ENCODE measurements at regions not wholly inside any gene's neighbourhood (a gene's known extent, or its start where the extent isn't known, plus 50 kb on each side); places are given as distances from the start of the nearest gene placed in this dataset.

DNA sequence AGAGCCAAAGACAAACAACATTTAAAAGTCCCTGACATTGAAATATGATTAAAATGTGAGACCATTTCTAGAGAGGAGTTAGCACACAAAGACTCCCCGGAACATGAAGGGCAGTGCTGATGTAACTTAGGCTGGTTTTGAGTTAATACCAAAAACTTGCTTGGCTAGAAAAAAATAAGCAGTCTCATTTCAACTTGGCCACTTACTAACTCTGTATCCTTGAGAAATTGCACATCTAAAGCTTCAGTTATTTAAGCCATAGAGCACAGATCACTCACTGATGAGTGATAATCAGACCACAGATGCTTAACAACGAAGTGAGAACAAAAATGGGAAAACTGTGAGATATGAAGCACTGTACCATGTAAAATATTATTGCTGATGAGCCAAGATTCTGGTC, 65.9 kb upstream of the MAOA start:
- intact Hi-C loops (cut with DNase I) = no loop called here
- DNase-seq (ENCODE audit: low spot score) = no peak

DNA sequence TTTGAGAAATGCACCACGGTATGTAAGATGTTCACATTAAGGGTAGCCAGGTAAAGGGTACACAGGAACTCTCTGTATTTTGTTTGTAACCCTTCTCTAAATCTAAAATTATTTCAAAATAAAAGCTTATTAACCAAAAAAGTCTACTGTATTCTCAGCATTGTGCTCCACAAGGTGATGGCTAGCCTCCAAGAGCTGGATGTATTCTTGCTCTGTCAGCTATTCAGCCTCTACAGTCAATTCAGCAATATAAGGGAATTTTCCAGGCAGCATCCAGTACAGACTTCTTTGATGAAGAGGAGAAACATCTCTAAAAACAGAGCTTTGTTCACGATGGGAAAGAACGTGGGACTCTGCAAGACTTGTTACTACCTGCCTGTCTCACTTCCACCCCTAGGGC, 63.5 kb upstream of the MAOA start:
- intact Hi-C loops (cut with DNase I) = no loop called here
- DNase-seq (ENCODE audit: low spot score) = no peak

DNA sequence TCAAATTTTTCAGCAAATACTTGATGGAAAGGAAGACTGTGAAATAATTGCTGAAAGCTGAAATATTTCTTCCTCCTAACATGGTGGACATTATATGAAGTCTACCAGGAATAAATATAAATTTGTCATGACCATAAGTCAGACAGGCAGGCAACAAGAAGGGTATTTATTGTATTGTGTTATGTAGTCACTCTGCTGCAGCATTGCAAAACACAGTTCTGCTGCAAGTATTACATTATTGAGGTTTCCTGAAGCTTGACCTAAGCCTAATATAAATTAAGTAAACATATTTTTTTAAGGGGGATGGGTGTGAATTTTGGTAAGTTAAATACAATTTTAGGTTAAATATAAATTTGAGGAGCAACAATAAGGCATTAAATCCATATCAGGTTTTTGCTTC, 60.2 kb upstream of the MAOA start:
- intact Hi-C loops (cut with DNase I) = no loop called here
- no peak for DNase-seq (ENCODE audit: low spot score)

DNA sequence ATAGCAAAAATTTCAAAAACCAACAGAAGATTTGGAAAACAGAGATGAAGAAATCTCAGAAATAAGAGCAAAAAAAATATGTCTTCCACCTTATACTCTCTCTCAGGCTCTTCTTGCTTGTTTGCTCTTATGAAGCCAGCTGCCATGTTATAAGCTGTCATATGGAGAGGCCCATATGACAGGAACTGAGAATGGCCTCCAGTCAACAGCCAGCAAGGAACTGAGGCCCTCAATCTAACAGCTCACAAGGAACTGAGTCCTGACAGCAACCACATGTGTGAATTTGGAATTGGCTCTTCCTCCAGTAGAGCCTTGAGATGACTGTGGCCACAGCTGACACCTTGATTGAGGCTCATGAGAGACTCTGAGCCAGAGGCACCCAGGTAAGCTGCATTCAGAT, 51.3 kb upstream of the MAOA start:
- intact Hi-C loops (cut with DNase I) = no loop called here
- no peak for DNase-seq (ENCODE audit: low spot score)

DNA sequence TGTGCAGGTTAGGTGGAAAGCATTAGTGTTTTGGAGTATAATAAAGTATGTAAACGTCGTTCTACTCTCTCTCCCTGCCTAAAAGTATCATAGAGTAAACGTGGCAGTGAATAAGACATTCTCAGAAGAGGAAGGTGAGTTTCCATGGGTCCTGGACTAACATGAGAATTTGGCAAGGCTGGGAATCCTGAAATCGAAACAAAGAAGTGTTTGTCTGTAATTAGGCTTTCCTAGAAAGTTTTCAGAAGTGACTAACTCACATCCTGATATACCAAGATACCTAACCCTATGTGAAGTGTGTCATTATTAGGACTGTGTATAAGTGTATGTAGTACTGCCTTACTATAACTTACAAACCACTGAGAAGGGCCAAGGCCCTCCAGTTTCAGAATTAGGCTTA, 50.7 kb upstream of the MAOA start:
- intact Hi-C loops (cut with DNase I) = no loop called here

More for the DNA sequence above, 50.7 kb upstream of the MAOA start:
- DNase-seq (ENCODE audit: low spot score) = no peak

Data from posterior vena cava (tissue), 2 donors.